H1 (cell line): ENCODE measurements at regions not wholly inside any gene's neighbourhood (a gene's known extent, or its start where the extent isn't known, plus 50 kb on each side); places are given as distances from the start of the nearest gene placed in this dataset.

Experiments used
- CTCF ChIA-PET: fragments of 300-600 bp; sonication (Branson Sonifier 250); formaldehyde crosslinking; loops from one replicate; lab custom pipeline; 2021; ENCODE audit not compliant: partially characterized antibody; lab: Charles Lee
- POLR2A ChIA-PET: fragments of 300-600 bp; sonication (Branson Sonifier 250); formaldehyde crosslinking; loops from one replicate; lab custom pipeline; 2021; ENCODE audit warnings: inconsistent platforms; ENCODE audit not compliant: partially characterized antibody; lab: Charles Lee
- DNase-seq, 2 experiments: peaks; one replicate each; pipeline versions ENCODE4 v3.0.0 to v3.0.0-alpha.2; 2010 to 2022; ENCODE audit warnings: low spot score in 2 of 2, low read depth in 1 of 2, mixed read lengths in 1 of 2
- FAIRE-seq: peaks from 2 replicates; lab custom pipeline; 2011; peaks lifted over from hg19 to GRCh38; lab: Jason Lieb, UNC
- H2AFZ ChIP-seq: 2 replicates; pipeline ENCODE4 v1.8.1; 2012; ENCODE audit warnings: low read length, inconsistent platforms
- H2AK5ac ChIP-seq: 2 replicates; pipeline ENCODE4 v1.6.1; 2013; ENCODE audit warnings: low read depth, low read length
- H2BK120ac ChIP-seq: replicated peaks from 2 replicates; pipeline ENCODE3; 2013; ENCODE audit warnings: low read depth, low read length, inconsistent platforms
- H2BK12ac ChIP-seq: 2 replicates; pipeline ENCODE4 v1.6.1; 2013; ENCODE audit warnings: low read depth, low read length
- H2BK15ac ChIP-seq: 2 replicates; pipeline ENCODE4 v1.6.1; 2013; ENCODE audit warnings: low read length
- H2BK20ac ChIP-seq: 2 replicates; pipeline ENCODE4 v1.6.1; 2013; ENCODE audit warnings: low read length
- H2BK5ac ChIP-seq: 2 replicates; pipeline ENCODE4 v1.6.1; 2013; ENCODE audit warnings: low read depth, low read length
- H3K14ac ChIP-seq: 2 replicates; pipeline ENCODE4 v1.6.1; 2013; ENCODE audit warnings: inconsistent platforms; ENCODE audit not compliant: insufficient read length
- H3K18ac ChIP-seq: 2 replicates; pipeline ENCODE4 v1.6.1; 2013; ENCODE audit warnings: low read length; ENCODE audit errors: extremely low read depth
- H3K23ac ChIP-seq: 2 replicates; pipeline ENCODE4 v1.6.1; 2013; ENCODE audit warnings: inconsistent platforms; ENCODE audit not compliant: insufficient read length
- H3K23me2 ChIP-seq: 2 replicates; pipeline ENCODE4 v1.6.1; 2013; ENCODE audit warnings: low read depth, low read length
- H3K27ac ChIP-seq: 2 replicates; pipeline ENCODE4 v1.6.1; 2011; ENCODE audit warnings: low read depth, low read length, inconsistent platforms
- H3K27me3 ChIP-seq, 4 experiments: replicated peaks in 1 of 4; 1 replicate in 1 of 4; 2 replicates in 3 of 4; pipeline versions ENCODE4 v1.6.1 to v1.8.1; 2011 to 2013; ENCODE audit warnings: low read length in 3 of 4, mild to moderate bottlenecking in 3 of 4, inconsistent platforms in 2 of 4, mixed read lengths in 2 of 4, moderate library complexity in 1 of 4; ENCODE audit not compliant: control insufficient read depth in 3 of 4, insufficient read depth in 3 of 4; ENCODE audit errors: extremely low read depth in 1 of 4
- H3K36me3 ChIP-seq, 4 experiments: 2 replicates each; pipeline versions ENCODE4 v1.6.1 to v1.8.1; 2011 to 2013; ENCODE audit warnings: mild to moderate bottlenecking in 4 of 4, low read length in 3 of 4, moderate library complexity in 2 of 4, control low read depth in 1 of 4, inconsistent platforms in 1 of 4; ENCODE audit not compliant: insufficient read depth in 4 of 4, control insufficient read depth in 2 of 4
- H3K4ac ChIP-seq: replicated peaks from 2 replicates; pipeline ENCODE3; 2013; ENCODE audit warnings: low read length, low read depth, mixed read lengths, inconsistent platforms; ENCODE audit not compliant: insufficient read length
- H3K4me1 ChIP-seq, 4 experiments: replicated peaks in 1 of 4; 1 replicate in 1 of 4; 2 replicates in 3 of 4; pipeline versions ENCODE4 v1.6.1 to v1.8.1; 2011 to 2013; ENCODE audit warnings: low read length in 3 of 4, inconsistent platforms in 2 of 4, mixed read lengths in 1 of 4; ENCODE audit not compliant: insufficient read depth in 4 of 4, control insufficient read depth in 3 of 4
- H3K4me2 ChIP-seq, 2 experiments: 2 replicates each; pipeline versions ENCODE4 v1.6.1 to v1.8.1; 2011 to 2013; ENCODE audit warnings: low read depth in 2 of 2, low read length in 2 of 2, control low read depth in 1 of 2, inconsistent platforms in 1 of 2, mild to moderate bottlenecking in 1 of 2; ENCODE audit not compliant: insufficient read depth in 1 of 2
- H3K4me3 ChIP-seq, 4 experiments: fragments of 200-600, 300-600 bp in 1 of 4; sonication (generic), shearing (Covaris generic), sonication (Bioruptor Twin) in 1 of 4; 2 replicates each; pipeline versions ENCODE4 v1.5.1 to v1.8.1; 2011 to 2016; ENCODE audit warnings: low read length in 4 of 4, low read depth in 3 of 4, control low read depth in 2 of 4, inconsistent platforms in 2 of 4, mild to moderate bottlenecking in 2 of 4, mixed read lengths in 1 of 4, moderate library complexity in 1 of 4; ENCODE audit not compliant: insufficient read depth in 2 of 4; ENCODE audit errors: extremely low read depth in 1 of 4
- H3K56ac ChIP-seq: replicated peaks from 2 replicates; pipeline ENCODE3; 2013; ENCODE audit warnings: low read depth, mild to moderate bottlenecking, mixed read lengths, low read length, inconsistent platforms; ENCODE audit not compliant: insufficient read length
- H3K79me1 ChIP-seq: 2 replicates; pipeline ENCODE4 v1.6.1; 2013; ENCODE audit warnings: low read depth, low read length, control low read depth
- H3K79me2 ChIP-seq, 2 experiments: 2 replicates each; pipeline versions ENCODE4 v1.6.1 to v1.8.1; 2012 to 2013; ENCODE audit warnings: low read length in 2 of 2, mild to moderate bottlenecking in 2 of 2, inconsistent platforms in 1 of 2; ENCODE audit not compliant: insufficient read depth in 2 of 2, control insufficient read depth in 1 of 2
- H3K9ac ChIP-seq, 4 experiments: replicated peaks in 1 of 4; 1 replicate in 1 of 4; 2 replicates in 3 of 4; pipeline versions ENCODE4 v1.6.1 to v1.8.1; 2011 to 2013; ENCODE audit warnings: low read depth in 3 of 4, low read length in 3 of 4, control low read depth in 2 of 4, mild to moderate bottlenecking in 2 of 4, moderate library complexity in 2 of 4, inconsistent platforms in 1 of 4; ENCODE audit errors: extremely low read depth in 1 of 4
- H3K9me3 ChIP-seq, 2 experiments: 2 replicates each; pipeline versions ENCODE4 v1.6.1 to v1.8.1; 2012 to 2013; ENCODE audit warnings: mild to moderate bottlenecking in 2 of 2, moderate library complexity in 2 of 2, control low read depth in 1 of 2, inconsistent platforms in 1 of 2, low read depth in 1 of 2, low read length in 1 of 2, mixed read lengths in 1 of 2; ENCODE audit not compliant: insufficient read depth in 2 of 2
- H4K20me1 ChIP-seq, 2 experiments: replicated peaks in 1 of 2; 2 replicates each; pipeline versions ENCODE3 to v1.8.1; 2011 to 2013; ENCODE audit warnings: inconsistent platforms in 2 of 2, low read length in 2 of 2, mild to moderate bottlenecking in 1 of 2; ENCODE audit not compliant: insufficient read depth in 2 of 2, control insufficient read depth in 1 of 2
- H4K5ac ChIP-seq: 2 replicates; pipeline ENCODE4 v1.6.1; 2013; ENCODE audit warnings: low read length, low read depth, mixed read lengths, inconsistent platforms; ENCODE audit not compliant: insufficient read length
- H4K8ac ChIP-seq: 2 replicates; pipeline ENCODE4 v1.8.0; 2013; ENCODE audit warnings: mild to moderate bottlenecking, moderate library complexity, low read length, inconsistent platforms; ENCODE audit not compliant: insufficient read depth; ENCODE audit errors: extremely low read depth
- H4K91ac ChIP-seq: replicated peaks from 2 replicates; pipeline ENCODE3; 2013; ENCODE audit warnings: low read length, mixed read lengths, inconsistent platforms; ENCODE audit not compliant: insufficient read length
- CBX5 ChIP-seq: fragments of 300-800, 300-1000 bp; sonication (generic); IDR thresholded peaks from 2 replicates; pipeline ENCODE4 v1.7.1; 2016; ENCODE audit warnings: antibody characterized with exemption, low read length, low read depth
- EP300 ChIP-seq, 2 experiments: IDR thresholded peaks; 1 replicate in 1 of 2; 2 replicates in 1 of 2; pipeline ENCODE4 v1.6.1; 2011 to 2012; ENCODE audit warnings: low read depth in 2 of 2, low read length in 2 of 2, mild to moderate bottlenecking in 2 of 2, borderline replicate concordance in 1 of 2, inconsistent platforms in 1 of 2, moderate library complexity in 1 of 2
- JUND ChIP-seq: IDR thresholded peaks from 2 replicates; pipeline ENCODE4 v1.6.1; 2011; ENCODE audit warnings: mild to moderate bottlenecking, improper control_type of control experiment, low read length
- KDM1A ChIP-seq: fragments of 200-600, 300-600 bp; sonication (generic); IDR thresholded peaks from 2 replicates; pipeline ENCODE4 v1.7.1; 2016; ENCODE audit warnings: mild to moderate bottlenecking, low read length, borderline replicate concordance
- KDM4A ChIP-seq: IDR thresholded peaks from one replicate; pipeline ENCODE4 v1.7.1; 2012; ENCODE audit warnings: low read depth, mild to moderate bottlenecking, moderate library complexity, low read length, inconsistent platforms; ENCODE audit not compliant: severe bottlenecking
- KDM5A ChIP-seq: fragments of 200-600 bp; IDR thresholded peaks from 2 replicates; pipeline ENCODE4 v1.7.1; 2012; ENCODE audit warnings: mild to moderate bottlenecking, low read length, inconsistent platforms, mixed read lengths
- POU5F1 ChIP-seq: IDR thresholded peaks from 2 replicates; pipeline ENCODE4 v1.6.1; 2011; ENCODE audit warnings: low read depth, mild to moderate bottlenecking, low read length, moderate library complexity
- RBBP5 ChIP-seq: IDR thresholded peaks from 2 replicates; pipeline ENCODE4 v1.7.1; 2012; ENCODE audit warnings: low read depth, mild to moderate bottlenecking, inconsistent platforms, low read length, moderate library complexity, borderline replicate concordance
- SIN3A ChIP-seq, 2 experiments: IDR thresholded peaks in 1 of 2; conservative IDR thresholded peaks in 1 of 2; 2 replicates each; pipeline ENCODE4 v1.6.1; 2011 to 2012; ENCODE audit warnings: low read length in 2 of 2, improper control_type of control experiment in 1 of 2, low read depth in 1 of 2, mild to moderate bottlenecking in 1 of 2
- SIRT6 ChIP-seq: IDR thresholded peaks from one replicate; pipeline ENCODE4 v1.7.1; 2012; ENCODE audit warnings: low read length, inconsistent platforms
- SUZ12 ChIP-seq: fragments of 200-600 bp; sonication (generic); IDR thresholded peaks from 2 replicates; pipeline ENCODE4 v1.6.1; 2012; ENCODE audit warnings: mild to moderate bottlenecking, inconsistent platforms, low read length, moderate library complexity, mixed read lengths
- WGBS, 2 experiments: shearing (Covaris generic) in 1 of 2; methylation state at CpG; one replicate each; pipeline versions ENCODE4 v1.1.6 to v1.1.7; 2013 to 2015; ENCODE audit warnings: low lambda C conversion rate in 2 of 2, mixed read lengths in 2 of 2, inconsistent platforms in 1 of 2, low coverage in 1 of 2, missing lambda C conversion rate in 1 of 2; ENCODE audit not compliant: insufficient replicate concordance in 2 of 2, insufficient coverage in 1 of 2, insufficient read length in 1 of 2; ENCODE audit errors: extremely low coverage in 1 of 2, missing lambda C conversion rate in 1 of 2; 5-methylcytosine and 5-hydroxymethylcytosine counted together
- TF ChIP-seq, protein P1 (sequence below), 3 experiments: IDR thresholded peaks; 1 replicate in 2 of 3; 2 replicates in 1 of 3; pipeline versions ENCODE4 v1.5.1 to v1.6.1; 2011; ENCODE audit warnings: low read length in 3 of 3, mild to moderate bottlenecking in 3 of 3, inconsistent platforms in 2 of 3, low read depth in 1 of 3, moderate library complexity in 1 of 3; ENCODE audit not compliant: insufficient read depth in 1 of 3; ENCODE audit errors: control extremely low read depth in 1 of 3

DNA sequence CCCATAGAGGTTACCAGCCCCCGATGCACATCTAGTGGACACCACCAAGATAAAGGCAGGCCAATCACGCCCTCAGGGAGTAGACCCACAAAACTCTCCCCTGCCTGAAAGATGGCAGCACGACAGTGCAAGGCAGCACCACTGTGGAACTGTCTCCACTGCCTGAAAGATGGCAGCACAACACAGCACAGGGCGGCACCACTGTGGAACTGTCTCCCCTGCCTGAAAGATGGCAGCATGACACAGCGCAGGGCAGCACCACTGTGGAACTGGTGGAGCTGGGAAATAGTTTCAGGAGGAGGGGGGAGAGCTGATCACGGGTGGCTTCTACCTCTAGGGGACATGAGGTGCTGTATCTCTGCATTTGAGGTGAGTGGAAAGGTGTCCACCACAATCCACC, 340.4 kb upstream of the FRG1 start:
- no peak overlapping the region for H2BK20ac ChIP-seq
- no peak overlapping the region for H2AK5ac ChIP-seq
- no peaks in the 10 kb centered on the region for H3K23me2 ChIP-seq
- DNase-seq (no peak), FAIRE-seq (no peak)
- no peaks in the 10 kb centered on the region for H3K79me2 ChIP-seq
- H3K23ac ChIP-seq, result no peak overlapping the region
- H3K4me2 ChIP-seq, result no peak overlapping the region
- no peaks in the 10 kb centered on the region for H3K36me3 ChIP-seq
- H3K79me1 ChIP-seq, result no peaks in the 10 kb centered on the region
- H3K4me3 ChIP-seq, result no peak overlapping the region
- no peak overlapping the region for H2BK5ac ChIP-seq
- H3K18ac ChIP-seq, result no peak overlapping the region
- no peak overlapping the region for H3K27ac ChIP-seq
- no peak overlapping the region for H2BK15ac ChIP-seq
- no peak overlapping the region for H2BK120ac ChIP-seq
- no peaks in the 10 kb centered on the region for H4K20me1 ChIP-seq
- WGBS, 2 experiments, result 92% methylated on average over 5 of the region's 6 CpGs; no CpG with 5 or more reads in 1 of the 2 experiments
- no peaks in the 10 kb centered on the region for H3K27me3 ChIP-seq
- H4K5ac ChIP-seq, result no peak overlapping the region
- H2BK12ac ChIP-seq, result no peak overlapping the region
- peaks cover 0 to 2% of the 10 kb centered on the region in 2 experiments; a peak in 2 of 4 replicates for H3K9me3 ChIP-seq
- H4K91ac ChIP-seq, result no peak overlapping the region
- H2AFZ ChIP-seq, result no peak overlapping the region
- CTCF ChIA-PET, result no interaction called here
- no peaks in the 10 kb centered on the region for H3K4me1 ChIP-seq
- no peak overlapping the region for H3K56ac ChIP-seq
- H3K14ac ChIP-seq, result no peak overlapping the region
- H3K9ac ChIP-seq, result no peak overlapping the region
- no peak overlapping the region for H4K8ac ChIP-seq
- no peak overlapping the region for H3K4ac ChIP-seq
- POLR2A ChIA-PET, result no interaction called here
- TF ChIP-seq JUND (no peak), SIN3A (conservative IDR thresholded peaks at IDR 0.05 in 1 of 2, IDR thresholded peaks at IDR 0.05 in 1 of 2; ENCODE audit: low read depth in 1 of 2, low read length in 2 of 2) (no peak), SIRT6 (no peak), POU5F1 (no peak), EP300 (IDR thresholded peaks at IDR 0.05; ENCODE audit: borderline replicate concordance in 1 of 2, low read depth in 2 of 2, low read length in 2 of 2) (no peak), RBBP5 (no peak), CBX5 (no peak), SUZ12 (no peak), KDM5A (no peak), KDM1A (no peak), KDM4A (no peak)
- TF ChIP-seq, protein P1, sequence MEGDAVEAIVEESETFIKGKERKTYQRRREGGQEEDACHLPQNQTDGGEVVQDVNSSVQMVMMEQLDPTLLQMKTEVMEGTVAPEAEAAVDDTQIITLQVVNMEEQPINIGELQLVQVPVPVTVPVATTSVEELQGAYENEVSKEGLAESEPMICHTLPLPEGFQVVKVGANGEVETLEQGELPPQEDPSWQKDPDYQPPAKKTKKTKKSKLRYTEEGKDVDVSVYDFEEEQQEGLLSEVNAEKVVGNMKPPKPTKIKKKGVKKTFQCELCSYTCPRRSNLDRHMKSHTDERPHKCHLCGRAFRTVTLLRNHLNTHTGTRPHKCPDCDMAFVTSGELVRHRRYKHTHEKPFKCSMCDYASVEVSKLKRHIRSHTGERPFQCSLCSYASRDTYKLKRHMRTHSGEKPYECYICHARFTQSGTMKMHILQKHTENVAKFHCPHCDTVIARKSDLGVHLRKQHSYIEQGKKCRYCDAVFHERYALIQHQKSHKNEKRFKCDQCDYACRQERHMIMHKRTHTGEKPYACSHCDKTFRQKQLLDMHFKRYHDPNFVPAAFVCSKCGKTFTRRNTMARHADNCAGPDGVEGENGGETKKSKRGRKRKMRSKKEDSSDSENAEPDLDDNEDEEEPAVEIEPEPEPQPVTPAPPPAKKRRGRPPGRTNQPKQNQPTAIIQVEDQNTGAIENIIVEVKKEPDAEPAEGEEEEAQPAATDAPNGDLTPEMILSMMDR (IDR thresholded peaks at IDR 0.05; ENCODE audit: control extremely low read depth in 1 of 3, insufficient read depth in 1 of 3, low read depth in 1 of 3, low read length in 3 of 3), result no peak
